Stimulated activated CD8-positive, alpha-beta memory T cell treated with anti-CD3 and anti-CD28 coated beads, Interleukin-7, amount 100 ng/mL, for 48 hours (primary cell): ENCODE measurements at regions not wholly inside any gene's neighbourhood (a gene's known extent, or its start where the extent isn't known, plus 50 kb on each side); places are given as distances from the start of the nearest gene placed in this dataset.

ENCODE experiments used
- DNase-seq, 2 donors: peaks; one replicate each; pipeline ENCODE4 v3.0.0-alpha.2; 2020; ENCODE audit warnings: low read depth in 1 of 2; ENCODE audit errors: extremely low read depth in 1 of 2

DNA sequence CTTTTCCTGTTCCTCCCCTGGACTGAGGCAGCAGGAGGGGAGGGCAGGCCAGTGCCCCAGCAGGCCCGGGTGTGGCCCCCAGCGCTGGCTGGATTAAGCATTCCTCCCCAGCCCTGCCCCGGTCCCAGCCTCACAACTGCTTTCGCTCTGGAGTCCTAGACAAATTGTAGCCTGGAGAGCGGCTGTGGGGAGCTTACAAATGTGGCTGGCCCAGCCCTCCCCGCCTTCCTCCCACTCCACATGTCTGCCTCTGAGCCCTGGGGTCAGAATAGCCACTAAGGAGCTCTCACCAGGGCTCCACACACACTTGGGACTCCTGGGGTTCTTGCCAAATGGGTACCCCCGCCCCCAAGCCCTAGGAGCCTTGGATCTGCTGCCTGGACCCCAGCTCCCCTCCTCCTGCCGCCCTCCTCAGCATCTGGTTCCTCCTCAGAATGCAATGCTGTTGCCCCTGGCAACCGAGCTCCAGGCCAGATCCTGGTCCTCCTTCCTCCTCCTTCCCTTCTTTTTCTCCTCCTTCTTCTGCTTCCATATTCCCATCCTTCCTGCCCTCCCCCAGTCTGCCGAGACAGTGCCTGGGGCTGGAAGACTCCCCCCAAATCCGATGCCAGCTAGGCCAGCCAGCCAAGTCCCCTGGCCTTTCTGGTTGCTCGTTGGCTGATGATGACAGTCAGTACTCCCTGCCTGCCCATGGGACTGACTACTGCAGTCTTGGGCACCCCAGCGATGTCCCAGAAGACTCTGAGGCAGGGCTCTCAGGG is 91.1 kb downstream of the LINGO1 start:
- DNase-seq = no peak

DNA sequence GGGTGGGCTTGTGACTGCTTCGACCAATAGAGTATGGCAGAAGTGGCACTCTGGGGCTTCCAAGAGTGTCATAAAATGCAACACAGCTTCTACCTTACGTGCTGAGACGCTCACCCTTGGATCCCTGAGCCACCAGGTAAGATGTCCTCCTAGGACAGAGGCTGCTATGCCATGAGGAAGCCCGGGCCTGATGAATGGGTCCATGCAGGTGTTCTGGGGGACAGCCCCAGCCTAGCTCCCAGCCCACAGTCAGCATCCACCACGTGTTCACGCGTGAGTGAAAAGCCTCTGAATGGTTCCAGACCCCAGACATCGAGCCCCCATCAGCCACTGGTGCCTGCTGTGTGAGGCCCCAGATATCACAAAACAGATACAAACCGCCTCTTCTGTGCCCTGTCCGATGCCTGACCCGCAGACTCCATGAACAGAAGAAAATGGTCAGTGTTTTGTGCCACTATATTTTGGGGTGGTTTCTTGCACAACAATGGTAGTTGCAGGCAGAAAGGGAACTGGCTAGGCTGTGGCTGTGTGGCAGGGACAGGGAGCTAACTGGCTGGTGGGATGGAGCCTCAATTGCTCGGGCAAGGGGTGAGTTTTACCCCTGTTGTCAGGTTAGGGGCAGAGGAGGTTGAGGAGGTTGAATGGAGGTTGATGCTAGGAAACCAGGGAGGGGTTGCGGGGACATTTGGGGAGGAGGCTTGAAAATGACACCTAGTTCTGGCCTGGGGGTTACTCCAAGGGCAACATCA is 92.2 kb downstream of the LINGO1 start:
- DNase-seq = no peak

DNA sequence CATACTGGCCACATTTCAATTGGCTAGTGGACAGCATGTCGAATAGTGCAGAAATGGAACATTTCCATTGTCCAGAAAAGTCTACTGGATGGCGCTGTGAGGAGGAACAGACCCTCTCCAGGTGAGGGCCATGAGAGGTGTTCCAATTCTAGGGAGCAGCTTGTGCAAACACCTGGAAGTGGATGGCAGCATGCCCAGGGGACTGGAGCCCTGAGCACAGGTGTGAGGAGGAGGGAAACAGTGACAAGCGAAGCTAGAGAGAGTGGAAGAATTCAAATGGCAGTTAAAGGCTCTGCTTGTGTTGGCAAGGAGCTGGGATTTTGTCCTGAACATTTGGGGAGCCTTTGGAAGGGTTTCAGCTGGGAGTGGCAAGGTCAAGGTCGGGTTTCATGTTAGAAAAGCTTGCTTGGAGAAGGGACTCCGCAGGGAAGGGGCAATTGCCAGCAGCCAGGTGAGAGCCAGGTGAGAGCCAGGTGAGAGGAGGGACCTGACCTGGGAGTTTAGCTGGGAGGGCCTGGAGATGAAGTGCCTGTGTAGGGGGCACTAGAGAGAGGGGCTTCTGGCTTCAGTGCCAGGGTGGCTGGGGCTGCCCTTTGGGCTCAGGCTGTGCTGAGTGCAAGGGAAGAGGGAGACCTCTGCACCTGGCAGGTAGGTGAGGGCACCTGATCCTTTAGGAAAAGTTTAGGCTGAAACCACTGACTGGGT is 93.8 kb downstream of the LINGO1 start:
- no peak for DNase-seq

DNA sequence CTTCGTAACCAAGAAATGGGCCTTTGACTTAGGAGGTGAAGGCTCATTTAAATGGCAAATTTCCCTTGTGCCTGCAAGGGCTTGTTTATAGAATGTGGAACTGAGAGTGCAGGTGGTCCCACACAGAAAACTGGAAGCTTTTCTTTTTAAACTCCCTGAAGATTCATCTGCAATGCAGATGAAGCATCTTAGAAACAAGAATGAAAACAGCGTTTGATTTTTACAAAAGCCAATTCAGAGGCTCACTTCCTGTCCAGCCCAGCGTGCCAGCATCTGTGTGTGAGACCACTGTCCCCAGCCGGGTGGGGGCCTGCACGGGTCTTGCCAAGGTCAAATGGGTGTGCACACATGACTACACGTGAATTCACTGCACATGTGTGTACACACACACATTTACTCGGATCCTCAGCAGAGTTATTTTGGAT is 94.7 kb downstream of the LINGO1 start:
- no peak for DNase-seq

DNA sequence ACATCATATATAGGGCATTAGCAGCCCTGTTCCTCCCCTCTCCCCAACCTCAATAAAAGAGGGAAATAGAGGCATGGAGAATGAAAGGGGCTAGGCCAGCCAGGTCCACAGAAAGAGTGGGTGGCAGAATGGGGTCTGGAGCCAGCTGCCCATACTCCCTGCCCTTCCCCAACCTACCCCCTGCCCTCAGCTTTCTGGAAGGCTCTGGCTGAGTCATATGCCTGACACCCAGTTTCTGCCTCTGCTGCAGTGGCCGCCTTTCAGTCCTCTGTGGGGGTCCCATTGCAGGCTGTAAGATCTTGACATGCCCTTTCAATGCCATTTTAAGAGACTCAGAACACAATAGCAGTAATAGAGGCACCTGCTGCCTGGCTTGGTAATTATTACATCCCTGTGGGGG is 95.7 kb downstream of the LINGO1 start:
- no peak for DNase-seq

DNA sequence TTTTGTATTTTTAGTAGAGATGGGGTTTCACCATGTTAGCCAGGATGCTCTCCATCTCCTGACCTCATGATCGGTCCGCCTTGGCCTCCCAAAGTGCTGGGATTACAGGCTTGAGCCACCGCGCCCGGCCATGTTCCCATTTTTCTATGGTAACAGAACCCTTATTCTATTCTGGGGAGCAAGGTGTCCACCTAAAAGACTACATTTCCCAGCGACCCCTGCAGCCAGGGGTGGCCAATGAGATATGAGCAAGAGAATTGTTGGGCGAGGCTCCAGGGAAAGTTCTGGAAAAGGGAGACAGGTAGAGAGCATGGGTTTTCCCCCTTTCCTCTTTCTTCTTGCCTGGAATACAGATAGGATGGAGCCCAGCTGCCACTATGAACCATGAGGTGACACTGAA is 96.9 kb downstream of the LINGO1 start:
- no peak for DNase-seq
